ENCODE measurements at regions not wholly inside any gene's neighbourhood (a gene's known extent, or its start where the extent isn't known, plus 50 kb on each side); places are given as distances from the start of the nearest gene placed in this dataset.

- no peak for TF ChIP-seq CTCF (IDR thresholded peaks at IDR 0.05; ENCODE audit: low read depth, low read length)
- H3K4me3 ChIP-seq (replicated peaks in 1 of 2; ENCODE audit: low read depth in 2 of 2, low read length in 2 of 2) = no peak overlapping the region
- DNase-seq (ENCODE audit: low read depth in 2 of 2) = no peak
Observed at GRCh38 chr4:38409852-38410251, 254.1 kb upstream of the KLF3 start.

GRCh38 chr4:38411092-38411491 is 252.9 kb upstream of the KLF3 start:
- no peak for TF ChIP-seq CTCF (IDR thresholded peaks at IDR 0.05; ENCODE audit: low read depth, low read length)
- H3K4me3 ChIP-seq (replicated peaks in 1 of 2; ENCODE audit: low read depth in 2 of 2, low read length in 2 of 2) = no peak overlapping the region
- DNase-seq (ENCODE audit: low read depth in 2 of 2) = no peak

- H3K4me3 ChIP-seq (replicated peaks in 1 of 2; ENCODE audit: low read depth in 2 of 2, low read length in 2 of 2) = no peak overlapping the region
- TF ChIP-seq CTCF (IDR thresholded peaks at IDR 0.05; ENCODE audit: low read depth, low read length) = no peak
- DNase-seq (ENCODE audit: low read depth in 2 of 2) = no peak
Observed at GRCh38 chr4:38411981-38412536, 251.9 kb upstream of the KLF3 start.

- DNase-seq (ENCODE audit: low read depth in 2 of 2) = no peak
- TF ChIP-seq CTCF (IDR thresholded peaks at IDR 0.05; ENCODE audit: low read depth, low read length) = no peak
- no peak overlapping the region for H3K4me3 ChIP-seq (replicated peaks in 1 of 2; ENCODE audit: low read depth in 2 of 2, low read length in 2 of 2)
Observed at GRCh38 chr4:38413524-38414341, 250.3 kb upstream of the KLF3 start.

- no peak overlapping the region for H3K4me3 ChIP-seq (replicated peaks in 1 of 2; ENCODE audit: low read depth in 2 of 2, low read length in 2 of 2)
- no peak for TF ChIP-seq CTCF (IDR thresholded peaks at IDR 0.05; ENCODE audit: low read depth, low read length)
- DNase-seq (ENCODE audit: low read depth in 2 of 2) = no peak
Observed at GRCh38 chr4:38414410-38414809, 249.6 kb upstream of the KLF3 start.

GRCh38 chr4:38415682-38416081 is 248.3 kb upstream of the KLF3 start:
- DNase-seq (ENCODE audit: low read depth in 2 of 2) = no peak
- TF ChIP-seq CTCF (IDR thresholded peaks at IDR 0.05; ENCODE audit: low read depth, low read length) = no peak
- H3K4me3 ChIP-seq (replicated peaks in 1 of 2; ENCODE audit: low read depth in 2 of 2, low read length in 2 of 2) = no peak overlapping the region

All from cardiac fibroblast (primary cell).